Memory B cell (primary cell): ENCODE measurements at regions not wholly inside any gene's neighbourhood (a gene's known extent, or its start where the extent isn't known, plus 50 kb on each side); places are given as distances from the start of the nearest gene placed in this dataset.

Experiments used
- ATAC-seq: fragments of 150-1000 bp; cut with Tn5 transposase; 2 replicates; pipeline ENCODE4 v1.10.0; 2021; ENCODE audit warnings: low read depth, mild to moderate bottlenecking, moderate library complexity
- DNase-seq, 2 donors: peaks; one replicate each; pipeline ENCODE4 v3.0.0; 2022; ENCODE audit warnings: low spot score in 2 of 2
- H3K27ac Mint-ChIP-seq: one replicate; pipeline ENCODE4 v1.8.0; 2022; ENCODE audit warnings: mild to moderate bottlenecking, moderate library complexity, mixed read lengths
- H3K27me3 Mint-ChIP-seq: one replicate; pipeline ENCODE4 v1.8.0; 2022; ENCODE audit warnings: mixed read lengths
- H3K36me3 Mint-ChIP-seq: one replicate; pipeline ENCODE4 v1.8.0; 2022; ENCODE audit warnings: mild to moderate bottlenecking, mixed read lengths
- H3K4me1 Mint-ChIP-seq: one replicate; pipeline ENCODE4 v1.8.0; 2022; ENCODE audit warnings: mixed read lengths
- H3K4me3 Mint-ChIP-seq: one replicate; pipeline ENCODE4 v1.8.0; 2022; ENCODE audit warnings: mild to moderate bottlenecking, moderate library complexity, mixed read lengths
- H3K9me3 Mint-ChIP-seq: one replicate; pipeline ENCODE4 v1.8.0; 2022; ENCODE audit warnings: mixed read lengths

- no peaks in the 10 kb centered on the region for H3K9me3 Mint-ChIP-seq
- H3K4me3 Mint-ChIP-seq: no peak overlapping the region
- H3K27me3 Mint-ChIP-seq: no peaks in the 10 kb centered on the region
- H3K36me3 Mint-ChIP-seq: peaks cover 14% of the 10 kb centered on the region
- peaks cover 6% of the 10 kb centered on the region for H3K4me1 Mint-ChIP-seq
- ATAC-seq (no peak), DNase-seq (no peak)
- no peak overlapping the region for H3K27ac Mint-ChIP-seq
These were observed 70.6 kb upstream of the PUDP start for GRCh38 chrX:7218321-7219152.

GRCh38 chrX:7216981-7217587 lies 69.1 kb upstream of the PUDP start:
- H3K4me1 Mint-ChIP-seq: peaks cover 2% of the 10 kb centered on the region
- no peaks in the 10 kb centered on the region for H3K27me3 Mint-ChIP-seq
- DNase-seq: no peak
- H3K4me3 Mint-ChIP-seq: no peak overlapping the region
- no peaks in the 10 kb centered on the region for H3K9me3 Mint-ChIP-seq
- peaks cover 14% of the 10 kb centered on the region for H3K36me3 Mint-ChIP-seq
- ATAC-seq: no peak
- no peak overlapping the region for H3K27ac Mint-ChIP-seq

GRCh38 chrX:7215842-7216241 lies 67.9 kb upstream of the PUDP start:
- Mint-ChIP-seq H3K4me1 (peaks cover 2% of the 10 kb centered on the region), H3K27me3 (no peaks in the 10 kb centered on the region), H3K36me3 (peaks cover 8% of the 10 kb centered on the region), H3K9me3 (no peaks in the 10 kb centered on the region), H3K4me3 (no peak overlapping the region), H3K27ac (no peak overlapping the region)
- ATAC-seq (no peak), DNase-seq (no peak)

- H3K27ac Mint-ChIP-seq: no peak overlapping the region
- H3K4me3 Mint-ChIP-seq: no peak overlapping the region
- peaks cover 2% of the 10 kb centered on the region for H3K4me1 Mint-ChIP-seq
- no peaks in the 10 kb centered on the region for H3K27me3 Mint-ChIP-seq
- no peak for ATAC-seq
- no peaks in the 10 kb centered on the region for H3K9me3 Mint-ChIP-seq
- peaks cover 9% of the 10 kb centered on the region for H3K36me3 Mint-ChIP-seq
- no peak for DNase-seq
These were observed 66.3 kb upstream of the PUDP start for GRCh38 chrX:7214251-7214650.

- Mint-ChIP-seq H3K36me3 (peaks cover 16% of the 10 kb centered on the region), H3K27ac (no peak overlapping the region), H3K4me1 (peaks cover 19% of the 10 kb centered on the region), H3K9me3 (no peaks in the 10 kb centered on the region), H3K27me3 (no peaks in the 10 kb centered on the region), H3K4me3 (no peak overlapping the region)
- DNase-seq (no peak), ATAC-seq (peak; percentile 8)
These were observed 57.2 kb upstream of the PUDP start for GRCh38 chrX:7205037-7205577.

- no peak for DNase-seq
- Mint-ChIP-seq H3K4me1 (peaks cover 19% of the 10 kb centered on the region), H3K27me3 (no peaks in the 10 kb centered on the region), H3K9me3 (no peaks in the 10 kb centered on the region), H3K4me3 (no peak overlapping the region), H3K27ac (no peak overlapping the region), H3K36me3 (peaks cover 13% of the 10 kb centered on the region)
- ATAC-seq: no peak
These were observed 56.7 kb upstream of the PUDP start for GRCh38 chrX:7204619-7205018.

GRCh38 chrX:7202206-7202605 lies 54.3 kb upstream of the PUDP start:
- no peak for DNase-seq

GRCh38 chrX:7201496-7201895 lies 53.5 kb upstream of the PUDP start:
- Mint-ChIP-seq H3K27ac (no peak overlapping the region), H3K9me3 (no peaks in the 10 kb centered on the region), H3K4me3 (no peak overlapping the region), H3K4me1 (peaks cover 17% of the 10 kb centered on the region), H3K36me3 (peaks cover 13% of the 10 kb centered on the region), H3K27me3 (no peaks in the 10 kb centered on the region)
- ATAC-seq: no peak
- no peak for DNase-seq

More at GRCh38 chrX:7202206-7202605, 54.3 kb upstream of the PUDP start:
- H3K4me3 Mint-ChIP-seq: no peak overlapping the region
- no peak for ATAC-seq
- no peaks in the 10 kb centered on the region for H3K27me3 Mint-ChIP-seq
- no peaks in the 10 kb centered on the region for H3K9me3 Mint-ChIP-seq
- H3K36me3 Mint-ChIP-seq: peaks cover 10% of the 10 kb centered on the region
- peaks cover 17% of the 10 kb centered on the region for H3K4me1 Mint-ChIP-seq
- H3K27ac Mint-ChIP-seq: no peak overlapping the region

- H3K27ac Mint-ChIP-seq: no peak overlapping the region
- no peaks in the 10 kb centered on the region for H3K27me3 Mint-ChIP-seq
- DNase-seq: no peak
- no peak for ATAC-seq
- H3K4me3 Mint-ChIP-seq: no peak overlapping the region
- peaks cover 5% of the 10 kb centered on the region for H3K36me3 Mint-ChIP-seq
- no peaks in the 10 kb centered on the region for H3K9me3 Mint-ChIP-seq
- peaks cover 6% of the 10 kb centered on the region for H3K4me1 Mint-ChIP-seq
These were observed 50.5 kb upstream of the PUDP start for GRCh38 chrX:7198499-7198898.
